ACHN (cell line): ENCODE measurements at regions not wholly inside any gene's neighbourhood (a gene's known extent, or its start where the extent isn't known, plus 50 kb on each side); places are given as distances from the start of the nearest gene placed in this dataset.

Source experiments
- DNase-seq: peaks from one replicate; pipeline ENCODE4 v3.0.0-alpha.2; 2015
- in situ Hi-C: cut with HindIII; loops from 2 replicates; pipeline ENCODE4 v1.10.0; 2017; ENCODE audit warnings: low sequenced_read_pairs, low pct_ligation_motif_present, low pct_unique_long_range_greater_than_20kb

- no peak for DNase-seq
- in situ Hi-C loops, result no loop called here
Measured at GRCh38 chr16:86193528-86194193, 294.7 kb downstream of the IRF8 start.

- in situ Hi-C loops, result no loop called here
- DNase-seq, result no peak
Measured at GRCh38 chr16:86195863-86196630, 297.1 kb downstream of the IRF8 start.

GRCh38 chr16:86196687-86197391 lies 297.9 kb downstream of the IRF8 start:
- in situ Hi-C loops, result no loop called here
- DNase-seq, result no peak

GRCh38 chr16:86198206-86199118 lies 299.5 kb downstream of the IRF8 start:
- no peak for DNase-seq
- in situ Hi-C loops, result no loop called here

GRCh38 chr16:86199182-86199581 lies 300.2 kb downstream of the IRF8 start:
- in situ Hi-C loops, result no loop called here
- DNase-seq, result no peak

GRCh38 chr16:86199871-86200695 lies 301.1 kb downstream of the IRF8 start:
- in situ Hi-C loops, result no loop called here
- no peak for DNase-seq

GRCh38 chr16:86200722-86201121 lies 301.8 kb downstream of the IRF8 start:
- DNase-seq, result no peak
- in situ Hi-C loops, result no loop called here

GRCh38 chr16:86201746-86202145 lies 302.8 kb downstream of the IRF8 start:
- no peak for DNase-seq
- in situ Hi-C loops, result no loop called here

- no peak for DNase-seq
- in situ Hi-C loops, result no loop called here
Measured at GRCh38 chr16:86202267-86202666, 303.3 kb downstream of the IRF8 start.

- in situ Hi-C loops, result no loop called here
- DNase-seq, result no peak
Measured at GRCh38 chr16:86202760-86203426, 303.9 kb downstream of the IRF8 start.

- in situ Hi-C loops, result no loop called here
- DNase-seq, result no peak
Measured at GRCh38 chr16:86203557-86204275, 304.8 kb downstream of the IRF8 start.

- DNase-seq, result no peak
- in situ Hi-C loops, result no loop called here
Measured at GRCh38 chr16:86205521-86206245, 304.6 kb upstream of the FOXF1 start.

GRCh38 chr16:86207350-86207749 lies 303.0 kb upstream of the FOXF1 start:
- in situ Hi-C loops, result no loop called here
- no peak for DNase-seq

- in situ Hi-C loops, result no loop called here
Measured at GRCh38 chr16:86209202-86209601, 301.1 kb upstream of the FOXF1 start.

GRCh38 chr16:86210403-86211193 lies 299.7 kb upstream of the FOXF1 start:
- no peak for DNase-seq
- in situ Hi-C loops, result no loop called here

More at GRCh38 chr16:86209202-86209601, 301.1 kb upstream of the FOXF1 start:
- no peak for DNase-seq
